ENCODE measurements at regions not wholly inside any gene's neighbourhood (a gene's known extent, or its start where the extent isn't known, plus 50 kb on each side); places are given as distances from the start of the nearest gene placed in this dataset.

- no peak overlapping the region for H3K9ac ChIP-seq (ENCODE audit: low read length in 2 of 2)
- H3K4me1 ChIP-seq (ENCODE audit: control insufficient read depth, insufficient read depth, low read length), result no peaks in the 10 kb centered on the region
- no peak overlapping the region for H3K27ac ChIP-seq (ENCODE audit: low read length)
- no peaks in the 10 kb centered on the region for H3K27me3 ChIP-seq (ENCODE audit: control insufficient read depth in 1 of 2, insufficient read depth in 2 of 2, low read length in 2 of 2)
- H3K9me3 ChIP-seq (ENCODE audit: control insufficient read depth in 2 of 2, low read length in 2 of 2), result no peaks in the 10 kb centered on the region
- H3K4me3 ChIP-seq (ENCODE audit: low read length in 2 of 2), result no peak overlapping the region
- no peaks in the 10 kb centered on the region for H3K36me3 ChIP-seq (ENCODE audit: control insufficient read depth in 2 of 2, insufficient read depth in 2 of 2, low read length in 2 of 2)
Measured at GRCh38 chr10:107809889-107810288, 645.4 kb upstream of the SORCS1 start.

GRCh38 chr10:107807836-107808235 lies 643.3 kb upstream of the SORCS1 start:
- no peaks in the 10 kb centered on the region for H3K27me3 ChIP-seq (ENCODE audit: control insufficient read depth in 1 of 2, insufficient read depth in 2 of 2, low read length in 2 of 2)

GRCh38 chr10:107806026-107806425 lies 641.5 kb upstream of the SORCS1 start:
- Histone ChIP-seq H3K4me1 (ENCODE audit: control insufficient read depth, insufficient read depth, low read length) (no peaks in the 10 kb centered on the region), H3K36me3 (ENCODE audit: control insufficient read depth in 2 of 2, insufficient read depth in 2 of 2, low read length in 2 of 2) (no peaks in the 10 kb centered on the region), H3K4me3 (ENCODE audit: low read length in 2 of 2) (no peak overlapping the region), H3K9me3 (ENCODE audit: control insufficient read depth in 2 of 2, low read length in 2 of 2) (no peaks in the 10 kb centered on the region), H3K27ac (ENCODE audit: low read length) (no peak overlapping the region), H3K9ac (ENCODE audit: low read length in 2 of 2) (no peak overlapping the region), H3K27me3 (ENCODE audit: control insufficient read depth in 1 of 2, insufficient read depth in 2 of 2, low read length in 2 of 2) (no peaks in the 10 kb centered on the region)

More at GRCh38 chr10:107807836-107808235, 643.3 kb upstream of the SORCS1 start:
- no peaks in the 10 kb centered on the region for H3K36me3 ChIP-seq (ENCODE audit: control insufficient read depth in 2 of 2, insufficient read depth in 2 of 2, low read length in 2 of 2)
- H3K9me3 ChIP-seq (ENCODE audit: control insufficient read depth in 2 of 2, low read length in 2 of 2), result no peaks in the 10 kb centered on the region
- no peaks in the 10 kb centered on the region for H3K4me1 ChIP-seq (ENCODE audit: control insufficient read depth, insufficient read depth, low read length)
- H3K4me3 ChIP-seq (ENCODE audit: low read length in 2 of 2), result no peak overlapping the region
- H3K27ac ChIP-seq (ENCODE audit: low read length), result no peak overlapping the region
- H3K9ac ChIP-seq (ENCODE audit: low read length in 2 of 2), result no peak overlapping the region

GRCh38 chr10:107803546-107803945 lies 639.0 kb upstream of the SORCS1 start:
- H3K9ac ChIP-seq (ENCODE audit: low read length in 2 of 2), result no peak overlapping the region
- no peaks in the 10 kb centered on the region for H3K36me3 ChIP-seq (ENCODE audit: control insufficient read depth in 2 of 2, insufficient read depth in 2 of 2, low read length in 2 of 2)
- H3K4me1 ChIP-seq (ENCODE audit: control insufficient read depth, insufficient read depth, low read length), result no peaks in the 10 kb centered on the region
- no peak overlapping the region for H3K27ac ChIP-seq (ENCODE audit: low read length)
- no peaks in the 10 kb centered on the region for H3K27me3 ChIP-seq (ENCODE audit: control insufficient read depth in 1 of 2, insufficient read depth in 2 of 2, low read length in 2 of 2)
- no peak overlapping the region for H3K4me3 ChIP-seq (ENCODE audit: low read length in 2 of 2)
- H3K9me3 ChIP-seq (ENCODE audit: control insufficient read depth in 2 of 2, low read length in 2 of 2), result no peaks in the 10 kb centered on the region

- Histone ChIP-seq H3K27me3 (ENCODE audit: control insufficient read depth in 1 of 2, insufficient read depth in 2 of 2, low read length in 2 of 2) (no peaks in the 10 kb centered on the region), H3K9ac (ENCODE audit: low read length in 2 of 2) (no peak overlapping the region), H3K36me3 (ENCODE audit: control insufficient read depth in 2 of 2, insufficient read depth in 2 of 2, low read length in 2 of 2) (no peaks in the 10 kb centered on the region), H3K4me1 (ENCODE audit: control insufficient read depth, insufficient read depth, low read length) (no peaks in the 10 kb centered on the region), H3K9me3 (ENCODE audit: control insufficient read depth in 2 of 2, low read length in 2 of 2) (no peaks in the 10 kb centered on the region), H3K4me3 (ENCODE audit: low read length in 2 of 2) (no peak overlapping the region), H3K27ac (ENCODE audit: low read length) (no peak overlapping the region)
Measured at GRCh38 chr10:107800061-107800460, 635.6 kb upstream of the SORCS1 start.

- Histone ChIP-seq H3K27ac (ENCODE audit: low read length) (no peak overlapping the region), H3K36me3 (ENCODE audit: control insufficient read depth in 2 of 2, insufficient read depth in 2 of 2, low read length in 2 of 2) (no peaks in the 10 kb centered on the region), H3K4me1 (ENCODE audit: control insufficient read depth, insufficient read depth, low read length) (no peaks in the 10 kb centered on the region), H3K9me3 (ENCODE audit: control insufficient read depth in 2 of 2, low read length in 2 of 2) (peaks cover 0 to 4% of the 10 kb centered on the region in 2 donors), H3K9ac (ENCODE audit: low read length in 2 of 2) (no peak overlapping the region), H3K4me3 (ENCODE audit: low read length in 2 of 2) (no peak overlapping the region), H3K27me3 (ENCODE audit: control insufficient read depth in 1 of 2, insufficient read depth in 2 of 2, low read length in 2 of 2) (no peaks in the 10 kb centered on the region)
Measured at GRCh38 chr10:107790271-107790670, 625.8 kb upstream of the SORCS1 start.

- Histone ChIP-seq H3K27me3 (ENCODE audit: control insufficient read depth in 1 of 2, insufficient read depth in 2 of 2, low read length in 2 of 2) (no peaks in the 10 kb centered on the region), H3K9ac (ENCODE audit: low read length in 2 of 2) (no peak overlapping the region), H3K36me3 (ENCODE audit: control insufficient read depth in 2 of 2, insufficient read depth in 2 of 2, low read length in 2 of 2) (no peaks in the 10 kb centered on the region), H3K9me3 (ENCODE audit: control insufficient read depth in 2 of 2, low read length in 2 of 2) (peaks cover 0 to 1% of the 10 kb centered on the region in 2 donors), H3K27ac (ENCODE audit: low read length) (no peak overlapping the region), H3K4me1 (ENCODE audit: control insufficient read depth, insufficient read depth, low read length) (no peaks in the 10 kb centered on the region), H3K4me3 (ENCODE audit: low read length in 2 of 2) (no peak overlapping the region)
Measured at GRCh38 chr10:107771066-107771465, 606.6 kb upstream of the SORCS1 start.

GRCh38 chr10:107767185-107767584 lies 602.7 kb upstream of the SORCS1 start:
- Histone ChIP-seq H3K36me3 (ENCODE audit: control insufficient read depth in 2 of 2, insufficient read depth in 2 of 2, low read length in 2 of 2) (no peaks in the 10 kb centered on the region), H3K27me3 (ENCODE audit: control insufficient read depth in 1 of 2, insufficient read depth in 2 of 2, low read length in 2 of 2) (no peaks in the 10 kb centered on the region), H3K4me3 (ENCODE audit: low read length in 2 of 2) (no peak overlapping the region), H3K27ac (ENCODE audit: low read length) (no peak overlapping the region), H3K4me1 (ENCODE audit: control insufficient read depth, insufficient read depth, low read length) (no peaks in the 10 kb centered on the region), H3K9me3 (ENCODE audit: control insufficient read depth in 2 of 2, low read length in 2 of 2) (no peaks in the 10 kb centered on the region), H3K9ac (ENCODE audit: low read length in 2 of 2) (no peak overlapping the region)

- H3K9ac ChIP-seq (ENCODE audit: low read length in 2 of 2), result no peak overlapping the region
- H3K9me3 ChIP-seq (ENCODE audit: control insufficient read depth in 2 of 2, low read length in 2 of 2), result no peaks in the 10 kb centered on the region
- no peak overlapping the region for H3K27ac ChIP-seq (ENCODE audit: low read length)
- no peak overlapping the region for H3K4me3 ChIP-seq (ENCODE audit: low read length in 2 of 2)
- H3K27me3 ChIP-seq (ENCODE audit: control insufficient read depth in 1 of 2, insufficient read depth in 2 of 2, low read length in 2 of 2), result no peaks in the 10 kb centered on the region
- H3K36me3 ChIP-seq (ENCODE audit: control insufficient read depth in 2 of 2, insufficient read depth in 2 of 2, low read length in 2 of 2), result no peaks in the 10 kb centered on the region
- H3K4me1 ChIP-seq (ENCODE audit: control insufficient read depth, insufficient read depth, low read length), result no peaks in the 10 kb centered on the region
Measured at GRCh38 chr10:107754814-107755213, 590.3 kb upstream of the SORCS1 start.

- H3K27ac ChIP-seq (ENCODE audit: low read length), result no peak overlapping the region
- no peaks in the 10 kb centered on the region for H3K27me3 ChIP-seq (ENCODE audit: control insufficient read depth in 1 of 2, insufficient read depth in 2 of 2, low read length in 2 of 2)
- H3K9me3 ChIP-seq (ENCODE audit: control insufficient read depth in 2 of 2, low read length in 2 of 2), result no peaks in the 10 kb centered on the region
- no peaks in the 10 kb centered on the region for H3K4me1 ChIP-seq (ENCODE audit: control insufficient read depth, insufficient read depth, low read length)
- H3K4me3 ChIP-seq (ENCODE audit: low read length in 2 of 2), result no peak overlapping the region
- H3K9ac ChIP-seq (ENCODE audit: low read length in 2 of 2), result no peak overlapping the region
- no peaks in the 10 kb centered on the region for H3K36me3 ChIP-seq (ENCODE audit: control insufficient read depth in 2 of 2, insufficient read depth in 2 of 2, low read length in 2 of 2)
Measured at GRCh38 chr10:107749235-107749634, 584.7 kb upstream of the SORCS1 start.

GRCh38 chr10:107747851-107748250 lies 583.3 kb upstream of the SORCS1 start:
- no peak overlapping the region for H3K27ac ChIP-seq (ENCODE audit: low read length)
- no peaks in the 10 kb centered on the region for H3K36me3 ChIP-seq (ENCODE audit: control insufficient read depth in 2 of 2, insufficient read depth in 2 of 2, low read length in 2 of 2)

More at GRCh38 chr10:107747851-107748250, 583.3 kb upstream of the SORCS1 start:
- Histone ChIP-seq H3K9ac (ENCODE audit: low read length in 2 of 2) (no peak overlapping the region), H3K4me1 (ENCODE audit: control insufficient read depth, insufficient read depth, low read length) (no peaks in the 10 kb centered on the region), H3K27me3 (ENCODE audit: control insufficient read depth in 1 of 2, insufficient read depth in 2 of 2, low read length in 2 of 2) (no peaks in the 10 kb centered on the region), H3K9me3 (ENCODE audit: control insufficient read depth in 2 of 2, low read length in 2 of 2) (no peaks in the 10 kb centered on the region), H3K4me3 (ENCODE audit: low read length in 2 of 2) (no peak overlapping the region)

All from stomach smooth muscle (tissue), 2 donors.